ENCODE measurements at regions not wholly inside any gene's neighbourhood (a gene's known extent, or its start where the extent isn't known, plus 50 kb on each side); places are given as distances from the start of the nearest gene placed in this dataset.
"Not testable (repeated sequence)": the region's sequence is repeated elsewhere in the genome, so short reads cannot be mapped to it uniquely, and the experiment has no call there.

DNA sequence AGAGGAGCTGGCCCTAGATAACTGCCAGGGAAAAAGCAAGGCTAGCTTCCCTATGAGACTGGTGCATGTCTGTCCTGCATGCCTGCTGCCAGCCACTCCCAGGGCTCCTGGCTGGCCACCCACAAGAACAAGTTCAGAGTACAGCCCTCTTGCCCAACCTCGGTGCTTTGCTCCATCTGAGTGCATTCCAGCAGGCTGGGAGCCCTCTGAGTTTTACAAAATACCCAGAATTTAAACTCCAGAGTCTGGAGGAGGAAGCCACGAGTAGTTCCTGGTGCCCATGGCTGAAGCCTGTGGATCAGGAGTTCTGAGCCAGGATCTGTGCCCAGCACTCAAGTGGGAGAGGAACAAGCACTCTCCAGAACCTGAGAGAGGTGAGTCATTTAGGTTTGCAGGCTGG lies 111.6 kb downstream of the MAGEE2 start:
- no peak for DNase-seq (ENCODE audit: low read depth in 2 of 2)

DNA sequence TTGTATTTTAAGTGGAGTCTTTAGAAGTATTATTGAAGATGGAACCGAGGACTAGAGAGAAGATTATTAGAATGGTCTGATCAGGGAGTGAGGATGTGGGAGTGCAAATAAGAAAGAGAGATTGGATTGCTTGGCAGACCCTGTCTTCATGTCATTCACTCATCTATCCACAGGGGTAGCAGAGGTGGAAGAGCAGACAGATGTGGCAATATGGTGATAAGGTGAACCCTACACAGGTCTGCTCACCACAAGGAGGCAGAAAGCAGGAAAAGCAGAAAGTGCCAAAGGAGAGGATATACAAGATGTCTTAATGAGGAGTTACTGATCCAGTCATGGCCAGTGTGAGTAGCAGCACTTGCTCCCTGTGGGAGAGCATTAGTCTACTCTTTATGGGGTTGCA lies 129.4 kb downstream of the MAGEE2 start:
- DNase-seq (ENCODE audit: low read depth in 2 of 2), result no peak

- DNase-seq (ENCODE audit: low read depth in 2 of 2), result no peak
Observed at GRCh38 chrX:75649829-75650228, 127.0 kb upstream of the ZDHHC15 start.

DNA sequence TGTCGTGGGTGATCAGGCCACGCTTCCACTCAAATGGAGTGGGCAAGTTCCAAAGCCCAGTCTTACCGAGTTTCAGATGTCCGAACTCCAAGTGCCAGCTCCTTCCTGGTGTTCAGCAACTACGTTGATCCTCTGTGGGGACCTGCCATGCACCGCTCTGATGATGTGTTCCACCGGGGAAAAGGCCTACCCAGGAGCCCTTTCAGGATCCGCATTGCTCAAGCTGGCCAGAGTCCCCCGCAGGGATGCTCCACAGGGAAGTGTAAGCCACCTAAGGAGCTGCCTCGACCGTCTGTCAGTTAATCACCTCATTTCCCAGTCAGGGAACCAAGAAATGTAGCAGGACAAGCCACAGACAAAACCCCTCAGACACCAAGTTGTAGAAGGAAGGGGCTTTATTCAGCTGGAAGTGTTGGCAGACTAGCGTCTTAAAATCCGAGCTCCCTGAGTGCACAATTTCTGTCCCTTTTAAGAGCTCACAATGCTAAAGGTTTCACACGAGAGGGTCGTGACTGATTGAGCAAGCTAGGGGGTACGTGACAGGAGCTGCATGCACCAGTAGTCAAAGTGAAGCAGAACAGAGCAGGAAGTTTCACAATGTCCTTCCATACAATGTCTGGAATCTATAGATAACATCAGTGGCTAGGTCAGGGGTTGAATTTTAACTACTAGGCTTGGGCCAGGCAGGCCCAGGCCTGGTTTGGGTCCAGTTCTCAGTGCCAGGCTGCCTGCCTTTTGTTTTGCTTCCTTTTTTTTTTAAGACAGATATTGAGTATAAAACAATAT lies 126.2 kb upstream of the ZDHHC15 start:
- no peak for DNase-seq (ENCODE audit: low read depth in 2 of 2)

DNA sequence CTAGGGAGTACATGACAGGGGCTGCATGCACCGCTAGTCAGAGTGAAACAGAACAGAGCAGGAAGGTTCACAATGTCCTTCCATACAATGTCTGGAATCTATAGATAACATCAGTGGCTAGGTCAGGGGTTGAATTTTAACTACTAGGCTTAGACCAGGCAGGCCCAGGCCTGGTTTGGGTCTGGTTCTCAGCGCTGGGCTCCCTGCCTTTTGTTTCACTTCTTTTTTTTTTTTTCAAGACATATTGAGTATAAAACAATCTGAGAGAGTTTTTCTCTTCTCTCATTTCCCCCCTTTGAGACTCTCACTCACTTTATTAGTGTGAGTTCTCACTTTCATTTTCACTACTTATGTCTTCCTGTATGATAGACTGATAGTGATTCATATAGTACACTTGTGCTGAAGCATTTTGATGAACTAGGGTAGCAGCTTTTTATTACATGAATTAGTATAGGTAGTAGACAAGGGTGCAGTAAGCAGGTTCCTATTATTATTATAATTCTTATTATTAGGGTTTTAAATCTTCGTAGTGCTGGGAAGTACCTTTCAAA lies 120.0 kb upstream of the ZDHHC15 start:
- no peak for DNase-seq (ENCODE audit: low read depth in 2 of 2)

- no peak for DNase-seq (ENCODE audit: low read depth in 2 of 2)
Observed at GRCh38 chrX:75638332-75638731, 115.5 kb upstream of the ZDHHC15 start.

- no peak for DNase-seq (ENCODE audit: low read depth in 2 of 2)
Observed at GRCh38 chrX:75625232-75625631, 102.4 kb upstream of the ZDHHC15 start.

GRCh38 chrX:75623535-75623934 lies 100.7 kb upstream of the ZDHHC15 start:
- DNase-seq (ENCODE audit: low read depth in 2 of 2), result no peak

DNA sequence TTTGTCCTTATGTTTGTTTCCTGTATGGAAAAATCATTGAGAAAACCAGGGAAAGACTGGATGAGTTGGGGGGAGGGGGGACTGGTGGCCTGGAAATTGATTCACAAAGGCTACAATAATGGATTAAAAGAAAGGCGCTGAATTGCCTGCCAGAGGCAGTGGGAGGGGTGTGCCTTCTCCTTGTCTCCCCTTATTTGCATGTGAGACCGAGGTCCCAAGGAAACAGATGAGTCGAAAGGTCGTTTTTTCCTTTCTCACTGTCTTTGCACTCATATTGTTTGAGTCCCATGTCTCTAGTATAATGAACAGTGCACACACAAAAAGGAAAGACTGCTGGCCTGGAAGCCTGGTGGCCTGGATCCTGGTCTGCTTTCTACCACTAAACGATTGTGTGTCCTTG lies 86.6 kb upstream of the ZDHHC15 start:
- no peak for DNase-seq (ENCODE audit: low read depth in 2 of 2)

GRCh38 chrX:75603833-75604232 lies 81.0 kb upstream of the ZDHHC15 start:
- DNase-seq (ENCODE audit: low read depth in 2 of 2), result peak; percentile 6 to 21

- DNase-seq (ENCODE audit: low read depth in 2 of 2), result not testable (repeated sequence)
Observed at GRCh38 chrX:75602022-75602421, 79.2 kb upstream of the ZDHHC15 start.

DNA sequence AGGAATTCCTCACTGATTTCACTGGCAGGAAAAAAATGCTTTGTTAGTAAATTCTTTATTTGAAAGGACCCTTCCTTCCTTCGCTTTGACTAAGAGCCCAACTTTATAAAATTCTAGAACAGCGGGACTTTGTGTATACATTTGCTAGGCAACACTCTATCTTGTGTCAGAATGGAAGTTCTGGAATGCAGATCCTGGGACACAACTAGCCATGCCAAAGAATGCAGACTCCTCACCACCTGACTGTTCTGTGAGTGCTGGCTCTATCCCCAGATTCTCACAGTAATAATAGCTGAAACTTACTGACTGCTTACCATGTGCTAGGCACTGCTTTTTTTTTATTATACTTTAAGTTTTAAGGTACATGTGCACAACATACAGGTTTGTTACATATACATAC lies 73.3 kb upstream of the ZDHHC15 start:
- no peak for DNase-seq (ENCODE audit: low read depth in 2 of 2)

- not testable (repeated sequence) for DNase-seq (ENCODE audit: low read depth in 2 of 2)
Observed at GRCh38 chrX:75593186-75593585, 70.3 kb upstream of the ZDHHC15 start.

- DNase-seq (ENCODE audit: low read depth in 2 of 2), result no peak
Observed at GRCh38 chrX:75582511-75582910, 59.7 kb upstream of the ZDHHC15 start.
